Uterus (tissue), 3 donors: ENCODE measurements at regions not wholly inside any gene's neighbourhood (a gene's known extent, or its start where the extent isn't known, plus 50 kb on each side); places are given as distances from the start of the nearest gene placed in this dataset.

Source experiments
- DNase-seq, 2 donors: peaks; one replicate each; pipeline ENCODE4 v3.0.0-alpha.2; 2019 to 2020
- H3K27ac ChIP-seq, 2 donors: fragments of 200-600 bp; sonication (generic); 1 replicate in 1 of 2; 2 replicates in 1 of 2; pipeline ENCODE4 v1.5.1; 2016 to 2018
- H3K27me3 ChIP-seq, 2 donors: fragments of 200-600 bp; sonication (generic); one replicate each; pipeline ENCODE4 v1.5.1; 2018 to 2019; ENCODE audit warnings: control low read depth in 1 of 2
- H3K36me3 ChIP-seq, 2 donors: fragments of 200-600 bp; sonication (generic); one replicate each; pipeline ENCODE4 v1.5.1; 2019; ENCODE audit warnings: control low read depth in 1 of 2
- H3K4me1 ChIP-seq, 2 donors: fragments of 200-600 bp; sonication (generic); one replicate each; pipeline ENCODE4 v1.5.1; 2018 to 2019; ENCODE audit warnings: control low read depth in 1 of 2
- H3K4me3 ChIP-seq, 2 donors: fragments of 200-600 bp; sonication (generic); 1 replicate in 1 of 2; 2 replicates in 1 of 2; pipeline ENCODE4 v1.5.1; 2018 to 2019; ENCODE audit warnings: mild to moderate bottlenecking in 1 of 2
- H3K9me3 ChIP-seq, 2 donors: fragments of 200-600 bp; sonication (generic); one replicate each; pipeline ENCODE4 v1.5.1; 2019; ENCODE audit warnings: control low read depth in 1 of 2
- CTCF ChIP-seq, 4 experiments: fragments of 200-600 bp in 2 of 4; fragments of 450-650 bp in 2 of 4; sonication (generic) in 2 of 4; IDR thresholded peaks; one replicate each; pipeline ENCODE4 v1.5.1; 2016 to 2019; ENCODE audit warnings: antibody characterized with exemption in 4 of 4, mild to moderate bottlenecking in 2 of 4, moderate library complexity in 1 of 4
- POLR2A ChIP-seq, 2 donors: fragments of 450-650 bp; IDR thresholded peaks; one replicate each; pipeline ENCODE4 v1.6.1; 2016; ENCODE audit warnings: antibody characterized with exemption in 2 of 2, mild to moderate bottlenecking in 1 of 2, moderate library complexity in 1 of 2
- intact Hi-C: fragments of 100-400 bp; cut with DNase I; formaldehyde crosslinking; loops from one replicate; pipeline ENCODE4 v1.15.1; 2023; ENCODE audit warnings: low total_unique reads
- donor health status: DM: yes; HTN: yes; CAD: no.

- no peaks in the 10 kb centered on the region for H3K9me3 ChIP-seq
- intact Hi-C loops = no loop called here
- no peaks in the 10 kb centered on the region for H3K27me3 ChIP-seq
- H3K27ac ChIP-seq = no peak overlapping the region
- H3K4me1 ChIP-seq = no peaks in the 10 kb centered on the region
- DNase-seq = no peak
- H3K36me3 ChIP-seq = no peaks in the 10 kb centered on the region
- no peak overlapping the region for H3K4me3 ChIP-seq
- no peak for TF ChIP-seq CTCF (IDR thresholded peaks at IDR 0.05)
- TF ChIP-seq POLR2A (IDR thresholded peaks at IDR 0.05) = no peak
Observed at GRCh38 chr16:87183647-87184046, 133.5 kb downstream of the C16orf95 start.

GRCh38 chr16:87185308-87185707 is 131.9 kb downstream of the C16orf95 start:
- intact Hi-C loops = no loop called here
- TF ChIP-seq POLR2A (IDR thresholded peaks at IDR 0.05) = no peak
- TF ChIP-seq CTCF (IDR thresholded peaks at IDR 0.05) = no peak
- H3K4me1 ChIP-seq = no peaks in the 10 kb centered on the region
- H3K4me3 ChIP-seq = no peak overlapping the region
- no peak overlapping the region for H3K27ac ChIP-seq
- peaks cover 0 to 1% of the 10 kb centered on the region in 2 donors for H3K9me3 ChIP-seq
- no peaks in the 10 kb centered on the region for H3K27me3 ChIP-seq
- DNase-seq = no peak
- no peaks in the 10 kb centered on the region for H3K36me3 ChIP-seq

GRCh38 chr16:87185983-87186382 is 131.2 kb downstream of the C16orf95 start:
- no peak for TF ChIP-seq CTCF (IDR thresholded peaks at IDR 0.05)
- TF ChIP-seq POLR2A (IDR thresholded peaks at IDR 0.05) = no peak
- Histone ChIP-seq H3K4me3 (no peak overlapping the region), H3K36me3 (no peaks in the 10 kb centered on the region), H3K27me3 (no peaks in the 10 kb centered on the region), H3K9me3 (peaks cover 0 to 5% of the 10 kb centered on the region in 2 donors), H3K27ac (no peak overlapping the region), H3K4me1 (no peaks in the 10 kb centered on the region)
- DNase-seq = no peak
- intact Hi-C loops = no loop called here

GRCh38 chr16:87186446-87186845 is 130.7 kb downstream of the C16orf95 start:
- no peak overlapping the region for H3K27ac ChIP-seq
- H3K4me3 ChIP-seq = no peak overlapping the region
- peaks cover 0 to 5% of the 10 kb centered on the region in 2 donors for H3K9me3 ChIP-seq
- intact Hi-C loops = no loop called here
- H3K27me3 ChIP-seq = no peaks in the 10 kb centered on the region
- TF ChIP-seq POLR2A (IDR thresholded peaks at IDR 0.05) (no peak), CTCF (IDR thresholded peaks at IDR 0.05) (no peak)
- DNase-seq = no peak
- no peaks in the 10 kb centered on the region for H3K4me1 ChIP-seq
- no peaks in the 10 kb centered on the region for H3K36me3 ChIP-seq

- Histone ChIP-seq H3K27ac (no peak overlapping the region), H3K9me3 (peaks cover 0 to 5% of the 10 kb centered on the region in 2 donors), H3K36me3 (no peaks in the 10 kb centered on the region), H3K4me3 (no peak overlapping the region), H3K4me1 (no peaks in the 10 kb centered on the region), H3K27me3 (no peaks in the 10 kb centered on the region)
- intact Hi-C loops = no loop called here
- DNase-seq = no peak
- TF ChIP-seq POLR2A (IDR thresholded peaks at IDR 0.05) (no peak), CTCF (IDR thresholded peaks at IDR 0.05) (no peak)
Observed at GRCh38 chr16:87186876-87187533, 130.2 kb downstream of the C16orf95 start.
